ENCODE measurements at regions not wholly inside any gene's neighbourhood (a gene's known extent, or its start where the extent isn't known, plus 50 kb on each side); places are given as distances from the start of the nearest gene placed in this dataset.

DNA sequence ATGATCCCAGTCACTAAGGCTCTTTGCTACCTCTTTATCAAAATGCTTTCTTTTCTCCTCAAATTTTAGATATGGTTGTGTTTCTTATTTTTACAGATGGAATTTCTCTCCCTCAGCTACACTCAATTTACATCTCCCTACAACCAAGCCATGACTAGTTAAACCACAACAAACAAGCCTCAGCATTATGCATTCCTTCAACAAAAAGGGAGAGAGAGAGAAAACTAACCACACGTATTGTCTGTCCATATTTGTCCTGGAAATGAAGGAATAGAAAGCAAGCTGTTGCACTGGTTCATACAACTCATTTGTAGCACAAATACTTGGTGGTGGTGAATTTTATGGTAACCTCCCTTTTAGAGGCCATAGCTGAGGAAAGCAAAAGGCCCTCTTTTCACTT, 286.4 kb downstream of the AHR start:
- TF ChIP-seq, protein P1, sequence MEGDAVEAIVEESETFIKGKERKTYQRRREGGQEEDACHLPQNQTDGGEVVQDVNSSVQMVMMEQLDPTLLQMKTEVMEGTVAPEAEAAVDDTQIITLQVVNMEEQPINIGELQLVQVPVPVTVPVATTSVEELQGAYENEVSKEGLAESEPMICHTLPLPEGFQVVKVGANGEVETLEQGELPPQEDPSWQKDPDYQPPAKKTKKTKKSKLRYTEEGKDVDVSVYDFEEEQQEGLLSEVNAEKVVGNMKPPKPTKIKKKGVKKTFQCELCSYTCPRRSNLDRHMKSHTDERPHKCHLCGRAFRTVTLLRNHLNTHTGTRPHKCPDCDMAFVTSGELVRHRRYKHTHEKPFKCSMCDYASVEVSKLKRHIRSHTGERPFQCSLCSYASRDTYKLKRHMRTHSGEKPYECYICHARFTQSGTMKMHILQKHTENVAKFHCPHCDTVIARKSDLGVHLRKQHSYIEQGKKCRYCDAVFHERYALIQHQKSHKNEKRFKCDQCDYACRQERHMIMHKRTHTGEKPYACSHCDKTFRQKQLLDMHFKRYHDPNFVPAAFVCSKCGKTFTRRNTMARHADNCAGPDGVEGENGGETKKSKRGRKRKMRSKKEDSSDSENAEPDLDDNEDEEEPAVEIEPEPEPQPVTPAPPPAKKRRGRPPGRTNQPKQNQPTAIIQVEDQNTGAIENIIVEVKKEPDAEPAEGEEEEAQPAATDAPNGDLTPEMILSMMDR (IDR thresholded peaks at IDR 0.05) = no peak
- no peak for TF ChIP-seq POLR2A (IDR thresholded peaks at IDR 0.05)
